Left renal cortex interstitium (tissue), 4 donors: ENCODE measurements at regions not wholly inside any gene's neighbourhood (a gene's known extent, or its start where the extent isn't known, plus 50 kb on each side); places are given as distances from the start of the nearest gene placed in this dataset.

ENCODE experiments used
- DNase-seq, 4 donors: peaks; one replicate each; pipeline ENCODE4 v3.0.0-alpha.2; 2013; ENCODE audit warnings: low read depth in 4 of 4, low spot score in 2 of 4, missing footprints in 1 of 4

DNA sequence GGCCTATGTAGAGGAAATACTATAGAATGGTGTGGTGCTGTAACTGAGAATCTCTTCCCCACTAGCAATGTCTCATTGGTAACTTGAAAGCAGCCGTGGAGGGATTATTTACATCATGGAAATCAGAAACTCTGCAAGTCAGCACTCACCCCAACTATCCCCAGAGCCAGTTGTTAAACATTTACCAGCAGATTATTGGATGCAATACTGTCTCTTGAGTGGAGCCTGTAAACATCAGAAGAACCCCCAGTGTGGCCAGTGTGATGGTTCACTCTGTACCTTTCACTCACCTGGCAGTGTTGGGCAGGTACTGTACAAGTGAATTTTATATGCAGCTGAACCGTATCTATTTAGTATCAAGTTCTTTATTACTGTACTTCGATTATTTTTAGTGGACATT lies 299.8 kb upstream of the SALL1 start:
- DNase-seq, result no peak

DNA sequence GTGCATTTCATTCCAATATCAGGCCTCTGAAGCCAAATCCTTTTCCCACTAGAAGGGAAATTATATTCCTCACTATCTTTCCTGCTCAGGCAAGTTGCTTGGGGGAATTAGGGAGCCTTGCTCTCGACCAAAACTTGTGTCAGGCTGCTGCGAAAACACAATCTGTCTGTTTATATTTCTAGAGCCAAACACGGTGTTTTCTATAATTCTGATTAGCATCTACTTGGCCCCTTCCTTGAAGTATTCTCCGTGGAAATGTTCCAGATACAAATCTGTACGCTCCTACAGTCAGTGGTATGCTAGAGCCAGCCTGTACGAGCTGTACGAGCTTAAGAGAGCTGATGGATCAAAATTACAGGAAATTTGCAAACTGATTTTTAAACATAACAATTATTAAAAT lies 299.3 kb upstream of the SALL1 start:
- DNase-seq, result no peak

DNA sequence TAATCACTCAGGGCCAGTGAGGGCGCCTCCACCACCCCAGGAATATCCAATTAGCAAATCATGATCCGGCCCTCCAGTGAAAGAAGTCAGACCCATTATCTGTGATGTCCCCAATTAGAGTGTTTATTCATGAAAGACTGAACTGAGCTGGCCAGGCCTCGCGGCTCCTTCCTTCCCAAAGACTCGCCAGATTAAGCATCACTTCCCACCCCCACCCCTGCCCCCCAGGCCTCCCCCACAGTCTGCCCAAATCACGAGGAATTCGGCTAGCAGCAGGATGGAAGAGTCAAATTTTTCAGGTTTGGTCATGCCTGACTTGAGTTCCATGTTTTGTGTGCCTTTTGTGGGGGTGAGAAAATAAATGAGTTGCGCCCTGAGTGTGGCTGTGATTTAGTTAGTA lies 298.4 kb upstream of the SALL1 start:
- no peak for DNase-seq

DNA sequence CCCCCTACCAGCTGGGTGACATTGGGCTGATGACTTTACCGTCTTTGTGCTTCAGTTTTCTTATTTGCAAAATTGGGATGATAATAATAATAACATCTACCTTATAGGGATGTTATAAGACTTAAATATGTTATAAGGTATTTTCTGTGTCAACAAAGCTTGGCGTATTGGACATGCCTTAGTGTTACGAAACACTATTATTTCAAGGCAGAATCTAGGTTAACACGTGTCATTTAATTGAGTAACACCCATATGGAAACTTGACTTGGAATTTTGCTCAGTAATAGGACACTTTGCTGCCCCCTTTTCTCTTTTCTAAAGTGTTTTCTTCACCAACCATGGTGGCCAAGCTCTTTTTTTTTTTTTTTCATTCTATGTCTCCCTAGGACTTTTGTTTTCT lies 294.2 kb upstream of the SALL1 start:
- DNase-seq, result no peak

DNA sequence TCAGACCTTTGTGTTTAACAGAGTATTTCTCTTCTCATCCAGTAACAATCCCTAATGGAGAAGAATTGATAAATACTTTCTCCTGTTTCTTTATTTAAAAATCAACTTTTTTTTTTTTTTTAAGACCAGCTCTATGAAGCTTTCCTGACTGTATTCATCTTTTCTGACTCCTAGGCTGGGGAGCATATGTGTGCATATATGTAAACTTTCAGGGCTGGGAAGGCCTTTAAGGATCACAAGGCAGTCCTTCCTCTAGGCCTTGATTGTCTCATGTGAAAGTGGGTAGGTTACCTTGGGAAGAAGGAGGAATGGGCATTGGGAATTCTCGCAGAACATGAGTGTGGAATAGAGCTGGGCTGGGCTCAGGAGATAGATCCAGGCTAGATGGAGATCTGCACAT lies 292.9 kb upstream of the SALL1 start:
- DNase-seq, result no peak

DNA sequence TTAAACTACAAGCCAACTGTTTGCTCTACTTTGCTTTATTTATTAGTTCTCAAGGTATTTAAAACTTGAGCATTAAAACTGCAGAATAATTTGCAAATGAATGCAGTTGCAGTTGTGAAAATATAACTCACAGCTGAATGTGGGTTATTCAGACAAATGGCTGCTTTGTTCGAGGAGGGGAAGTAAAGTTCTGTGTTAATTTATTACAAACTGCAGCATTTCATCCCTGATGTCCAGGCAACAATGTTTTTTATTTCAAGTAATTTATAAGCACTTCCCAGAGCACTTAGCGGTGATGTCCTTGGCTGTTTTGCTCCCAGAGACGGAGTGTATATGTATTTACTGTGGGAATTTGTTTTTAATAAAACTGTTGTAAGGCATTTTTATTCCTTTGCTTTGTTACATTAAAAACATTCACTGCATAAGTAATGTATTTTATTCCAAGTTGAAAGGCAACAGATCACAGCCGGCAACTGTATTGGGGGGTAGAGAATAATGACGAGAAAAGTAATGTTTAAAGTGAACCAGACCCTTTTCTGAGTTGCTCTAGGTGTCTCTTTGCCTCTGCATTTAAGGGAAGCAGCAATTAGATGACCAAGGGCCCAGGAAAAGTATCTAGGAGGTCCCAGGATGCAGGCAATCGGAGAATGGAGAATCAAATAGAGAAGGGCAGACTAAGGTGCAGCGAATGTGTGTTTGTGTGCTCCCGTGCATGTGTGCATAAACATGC lies 291.2 kb upstream of the SALL1 start:
- no peak for DNase-seq

DNA sequence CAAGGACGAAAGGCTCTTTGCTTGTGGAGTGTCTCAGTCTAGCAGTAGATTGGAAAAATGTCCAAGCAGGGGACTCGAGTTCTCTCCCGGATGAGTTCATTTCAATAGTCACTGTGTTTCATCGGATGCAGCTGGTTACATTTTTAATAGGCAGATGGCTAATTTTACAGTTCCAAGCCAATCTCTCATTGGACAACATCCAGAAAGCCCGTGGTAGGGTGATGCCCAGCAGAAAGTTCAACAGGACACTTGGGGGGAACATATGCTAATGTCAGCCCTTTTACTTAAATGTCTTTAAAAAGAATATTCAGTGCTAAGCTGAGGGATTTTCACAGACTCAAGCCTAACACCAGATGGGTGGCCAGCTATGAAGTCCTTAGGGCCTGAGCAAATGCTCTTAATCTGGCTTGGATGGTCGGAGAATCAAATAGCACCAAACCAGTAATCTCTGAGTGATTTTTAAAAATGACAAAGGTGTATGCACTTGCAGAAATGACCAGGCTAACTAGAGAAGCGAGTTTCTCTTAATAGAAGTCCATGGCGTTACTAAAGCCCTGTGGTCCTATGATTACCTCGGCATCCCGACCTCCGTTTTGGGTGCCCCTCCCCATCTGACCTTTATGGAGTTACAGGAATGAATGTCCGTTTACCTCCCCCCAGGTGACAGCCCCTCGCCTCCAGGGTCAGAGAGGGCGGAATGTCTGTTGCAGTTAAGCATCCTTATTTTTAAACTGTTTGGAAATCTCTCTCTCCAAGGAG lies 289.2 kb upstream of the SALL1 start:
- no peak for DNase-seq

DNA sequence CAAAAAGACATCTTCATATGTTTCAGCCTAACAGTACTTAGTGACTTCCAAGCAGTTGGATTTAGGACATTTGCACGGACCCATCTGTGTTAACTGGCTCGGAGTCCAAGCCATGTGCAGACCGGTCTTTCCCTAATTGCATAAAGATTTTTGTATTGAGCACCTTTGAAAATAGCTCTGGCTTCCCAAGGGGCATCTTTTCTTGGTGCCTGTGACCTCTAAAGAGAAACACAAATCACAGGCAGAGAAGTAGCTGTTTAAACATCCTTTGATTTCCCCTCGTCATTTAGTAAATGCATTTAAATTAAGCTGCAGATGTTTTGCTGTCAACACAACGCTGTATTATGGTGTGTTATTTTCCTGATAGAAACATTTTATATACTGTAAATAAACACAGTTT lies 288.2 kb upstream of the SALL1 start:
- DNase-seq, result no peak

DNA sequence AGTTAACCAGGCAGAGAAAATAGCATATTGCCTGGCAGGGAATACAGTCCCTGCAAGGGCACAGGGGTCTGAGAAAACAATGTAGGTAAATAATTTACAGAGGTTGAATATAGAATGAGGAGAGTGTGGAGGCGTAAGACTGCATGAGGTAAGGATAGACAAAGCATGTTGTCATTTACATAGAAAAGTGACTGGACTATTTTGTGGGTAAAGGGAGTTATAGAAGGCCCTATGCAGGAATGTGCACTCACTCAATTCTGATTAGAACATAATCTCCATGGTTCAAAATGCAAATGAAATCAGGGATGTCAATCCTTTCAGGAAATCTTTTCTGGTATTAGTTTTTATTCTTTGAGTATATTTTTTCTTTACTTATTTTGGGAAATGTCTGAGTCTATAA lies 285.7 kb upstream of the SALL1 start:
- no peak for DNase-seq

DNA sequence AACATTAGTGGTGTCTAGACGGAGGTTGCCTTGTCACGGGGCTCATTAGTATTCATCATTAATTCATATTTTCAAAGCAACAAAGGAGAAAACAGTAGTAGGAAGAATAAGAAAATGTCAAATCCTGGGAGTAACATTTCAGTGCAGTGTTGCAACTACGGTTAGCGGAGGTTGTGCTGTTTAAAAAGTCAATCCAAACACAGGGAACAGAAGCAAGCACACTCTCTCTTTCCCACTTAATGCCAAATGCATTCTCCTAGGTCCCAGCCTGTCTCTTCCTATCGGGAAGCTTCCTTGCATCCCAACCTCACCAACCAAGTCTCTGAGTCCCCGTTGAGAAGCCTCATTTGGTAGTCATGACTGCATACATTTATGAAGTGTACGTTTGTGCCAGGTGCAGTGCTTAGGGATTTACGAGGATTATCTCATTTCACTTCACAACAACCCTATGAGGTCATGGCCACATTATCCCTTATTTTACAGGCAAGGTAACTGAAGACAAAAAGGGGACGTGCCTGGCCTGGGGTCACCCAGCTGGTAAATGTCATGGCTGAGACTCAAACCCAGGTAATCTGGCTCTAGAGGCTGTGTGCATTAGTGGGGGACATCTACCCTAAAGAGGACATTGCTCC lies 283.6 kb upstream of the SALL1 start:
- no peak for DNase-seq

DNA sequence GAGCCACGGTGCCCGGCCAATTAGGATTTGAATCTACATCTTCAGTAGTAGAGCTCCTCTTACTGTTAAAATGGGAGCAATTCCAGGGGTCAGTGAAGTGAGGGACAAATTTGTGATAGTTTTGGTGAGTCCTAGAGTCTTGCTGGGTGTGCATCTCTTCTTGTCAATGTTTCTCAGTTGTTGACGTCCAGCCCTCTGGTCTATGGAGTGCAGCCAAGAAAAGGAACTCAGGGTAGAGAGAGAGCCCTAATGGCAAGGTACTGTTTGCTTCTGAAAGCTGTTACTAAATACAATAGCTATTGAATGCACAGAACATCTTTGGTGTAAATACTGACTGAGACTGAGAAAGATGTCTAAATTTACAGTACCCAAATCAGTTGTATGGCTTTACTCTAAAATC lies 282.5 kb upstream of the SALL1 start:
- DNase-seq, result no peak

DNA sequence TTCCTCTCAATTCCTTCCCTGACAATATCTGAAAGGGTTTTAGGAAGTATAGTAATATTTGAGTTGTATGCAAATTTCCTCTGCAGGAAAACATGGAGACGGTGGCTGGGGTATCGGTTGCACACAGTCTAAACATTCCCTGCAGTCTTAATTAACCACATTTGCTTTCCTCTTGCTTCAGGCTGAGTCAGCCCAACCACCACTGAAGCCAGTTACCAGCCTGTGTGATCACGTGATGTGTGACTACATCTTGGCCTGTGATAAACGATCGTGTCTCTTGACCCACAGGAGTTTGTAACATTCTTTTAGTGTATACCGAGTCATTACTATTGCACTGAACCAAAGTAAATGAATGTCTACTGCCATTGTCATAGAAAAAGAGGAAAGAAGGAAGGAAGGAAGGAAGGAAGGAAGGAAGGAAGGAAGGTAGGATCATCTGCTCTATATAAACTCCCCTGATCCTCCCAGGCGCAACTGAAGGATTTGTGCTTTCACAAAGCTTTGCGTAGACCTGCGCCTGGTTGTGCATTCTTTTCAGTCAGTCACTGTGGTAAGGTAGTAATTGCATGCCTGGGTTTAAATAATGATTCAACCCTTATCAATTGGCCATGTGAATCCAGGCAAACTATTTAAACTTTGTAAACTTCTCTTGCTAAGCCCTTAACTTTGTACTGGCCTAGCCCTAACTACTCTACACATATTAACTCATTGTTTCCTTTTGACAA lies 280.6 kb upstream of the SALL1 start:
- DNase-seq, result no peak

DNA sequence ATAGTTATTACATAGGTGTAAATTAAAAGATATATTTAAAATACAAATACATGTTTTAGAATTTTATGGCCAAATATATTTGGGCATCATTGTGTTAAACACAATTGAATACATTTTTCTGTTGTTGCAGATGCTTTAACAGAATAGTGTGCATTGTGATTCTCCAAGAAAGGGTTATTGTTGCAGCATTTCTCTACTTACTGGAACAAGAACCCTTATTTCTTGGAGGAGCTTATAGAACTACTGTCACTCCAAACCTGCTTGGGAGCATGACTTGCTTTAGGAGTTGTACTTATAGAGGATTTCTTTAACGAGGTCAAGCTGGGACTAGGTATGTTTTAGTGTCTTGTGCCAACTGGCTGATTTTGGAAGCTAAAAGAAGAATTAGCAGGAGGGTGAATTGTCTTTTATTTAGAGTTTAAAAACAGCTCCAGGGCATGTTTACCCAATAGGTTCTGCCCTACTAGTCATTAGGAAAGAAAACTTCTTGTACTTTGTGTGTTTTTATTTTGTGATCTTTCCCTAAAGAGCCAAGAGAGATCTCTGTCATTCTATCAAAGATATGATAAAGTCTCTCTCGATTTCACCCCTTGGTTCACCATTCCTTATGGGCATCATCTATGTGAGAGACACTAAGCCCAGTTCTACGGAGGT lies 279.8 kb upstream of the SALL1 start:
- DNase-seq, result no peak

DNA sequence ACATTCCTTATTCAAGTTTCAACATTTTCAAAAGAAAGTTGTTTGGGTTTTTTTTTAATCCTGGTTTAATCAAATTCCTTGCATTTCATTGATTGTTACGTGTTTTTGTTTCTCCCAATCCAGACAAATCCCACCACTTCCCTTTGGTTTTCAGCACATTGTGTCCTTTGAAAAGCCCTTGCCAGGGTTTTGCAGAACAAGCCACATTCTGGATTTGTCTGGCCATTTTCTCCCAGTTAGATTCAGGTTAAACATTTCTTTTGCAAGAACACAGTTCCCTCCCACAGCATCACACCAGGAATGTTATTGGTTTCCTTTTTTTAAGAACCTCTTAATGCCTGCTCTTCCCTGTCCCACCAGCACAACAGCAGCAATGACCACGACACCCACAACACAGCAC lies 278.0 kb upstream of the SALL1 start:
- DNase-seq, result no peak

DNA sequence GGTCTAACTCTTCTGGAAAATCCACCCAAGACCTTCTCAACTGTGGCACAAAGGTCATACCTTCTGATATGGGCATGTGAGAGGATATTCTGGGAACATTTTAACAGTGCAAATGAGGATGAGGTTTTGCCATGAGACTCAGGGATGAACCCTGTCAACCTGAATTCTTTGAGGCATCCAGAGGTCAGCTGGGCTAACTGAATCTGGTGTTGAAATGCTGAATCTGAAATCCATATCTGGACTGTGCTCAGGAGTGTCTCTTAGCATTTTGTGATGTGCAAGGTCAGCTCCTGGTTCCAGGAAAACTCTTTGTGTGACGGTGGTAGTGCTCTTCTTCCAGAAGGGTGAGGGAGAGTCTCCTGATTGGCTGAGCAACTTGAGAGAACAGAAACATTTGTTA lies 276.0 kb upstream of the SALL1 start:
- no peak for DNase-seq

DNA sequence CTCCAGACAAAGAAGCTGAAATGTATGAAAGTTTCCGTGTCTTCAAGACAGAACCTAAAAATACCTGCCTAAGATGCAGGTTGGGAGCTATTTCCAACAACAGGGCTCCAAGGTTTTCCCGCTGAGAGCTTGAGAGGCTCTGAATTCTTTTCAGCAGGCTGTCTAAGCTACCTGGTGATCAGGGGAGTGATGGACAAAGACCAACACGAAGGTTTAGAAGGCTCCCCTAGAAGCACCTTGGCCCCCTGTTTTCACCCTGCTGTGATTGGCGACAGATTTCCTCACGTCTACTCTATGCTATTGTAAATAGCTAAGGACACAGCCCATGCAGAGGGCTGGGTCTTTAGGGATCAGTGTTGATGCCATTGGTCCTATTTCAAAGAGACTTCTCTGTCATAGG lies 275.2 kb upstream of the SALL1 start:
- DNase-seq, result no peak

DNA sequence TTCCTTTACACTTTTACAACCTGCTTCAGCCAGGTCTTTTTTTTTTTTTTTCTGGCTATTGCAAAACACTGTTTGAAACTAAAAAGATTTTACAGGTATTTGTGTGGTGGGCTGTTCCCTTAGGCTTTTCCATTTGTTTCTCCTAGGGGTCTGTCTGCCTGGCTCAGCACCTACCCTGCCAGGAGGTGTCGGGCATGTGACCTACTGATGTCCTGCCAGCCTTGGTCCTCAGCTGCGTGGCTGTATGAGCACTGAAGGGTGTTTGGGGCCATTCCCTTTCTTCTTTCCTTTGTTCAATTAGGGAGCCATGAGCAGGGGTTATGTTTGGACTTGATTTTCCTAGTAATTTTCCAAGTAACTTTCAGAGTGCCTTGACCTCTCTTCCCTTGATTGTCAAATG lies 269.2 kb upstream of the SALL1 start:
- DNase-seq, result no peak

DNA sequence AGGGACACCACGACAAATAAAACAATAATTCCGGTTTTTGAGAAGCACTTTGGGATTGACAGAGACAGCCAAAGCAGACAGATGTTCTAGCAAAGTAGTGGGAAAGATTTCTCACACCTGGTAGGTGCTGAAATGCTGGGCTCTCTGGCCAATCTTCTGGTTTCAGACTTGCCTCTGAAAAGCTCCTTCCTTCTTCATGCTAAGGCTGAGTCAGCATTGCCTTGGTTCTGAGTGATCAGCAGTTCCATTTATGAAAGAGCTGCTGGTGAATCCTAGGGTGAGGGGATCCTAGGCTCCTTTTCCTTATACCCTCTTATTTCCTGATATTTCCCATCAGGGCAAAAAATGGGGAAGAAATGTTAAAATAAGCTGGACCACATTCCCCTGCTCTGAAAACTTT lies 268.7 kb upstream of the SALL1 start:
- DNase-seq, result no peak

DNA sequence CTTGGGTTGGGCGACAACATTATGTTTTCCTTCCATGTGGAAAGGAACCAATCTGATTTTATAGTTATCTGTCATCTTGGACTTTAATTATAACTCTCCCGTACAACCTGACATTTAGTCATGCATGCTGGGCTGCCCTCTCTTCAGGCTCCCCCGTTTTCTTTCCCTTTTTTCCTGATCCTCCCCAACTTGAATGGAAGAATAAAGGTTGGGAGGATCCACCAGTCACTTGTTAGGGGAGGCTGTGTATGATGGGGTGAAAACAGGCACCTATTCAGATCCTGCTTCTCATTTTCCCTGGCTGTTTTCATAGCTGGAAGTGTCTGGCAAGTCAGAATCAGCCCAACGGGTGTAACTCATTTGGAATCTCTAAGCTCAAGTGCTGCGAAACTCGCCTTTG lies 267.2 kb upstream of the SALL1 start:
- DNase-seq, result no peak

DNA sequence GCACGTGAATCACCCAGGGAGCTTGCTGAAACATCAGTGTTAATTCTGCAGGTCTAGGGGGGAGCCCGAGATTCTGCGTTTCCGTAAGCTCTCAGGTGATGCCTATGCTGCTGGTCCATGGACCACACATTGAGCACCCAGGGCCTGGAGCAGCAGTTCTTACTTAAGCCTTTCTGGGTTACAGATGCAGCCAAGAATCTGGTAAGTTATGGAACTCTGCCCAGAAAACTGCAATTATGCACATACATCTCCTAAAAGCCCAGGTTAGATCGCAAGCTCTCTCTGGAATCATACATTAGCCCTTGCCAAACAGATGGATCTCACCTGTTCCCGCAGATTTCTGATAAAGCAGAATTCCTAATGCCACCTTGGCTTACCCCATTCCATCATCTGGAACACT lies 265.9 kb upstream of the SALL1 start:
- no peak for DNase-seq

DNA sequence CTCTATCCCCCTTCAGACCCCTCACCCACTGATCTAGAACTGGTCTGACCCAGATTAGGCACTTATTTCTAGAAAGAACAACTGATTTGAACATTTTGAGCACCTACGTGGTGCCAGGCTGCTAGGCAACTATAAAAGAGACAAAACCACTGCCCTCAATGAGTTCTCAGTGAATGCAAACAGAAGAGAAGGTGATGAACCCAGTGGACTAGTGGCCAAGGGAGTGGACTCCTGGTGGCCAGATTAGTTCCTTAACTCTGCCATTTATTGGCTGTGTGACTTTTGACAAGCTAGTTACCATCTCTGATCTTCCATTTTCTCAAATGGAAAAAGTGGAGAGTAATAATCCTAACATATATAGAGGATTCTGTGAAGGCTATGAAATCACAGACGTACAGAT lies 259.1 kb upstream of the SALL1 start:
- no peak for DNase-seq
